Middle frontal gyrus (tissue), 1 donor: ENCODE measurements at regions not wholly inside any gene's neighbourhood (a gene's known extent, or its start where the extent isn't known, plus 50 kb on each side); places are given as distances from the start of the nearest gene placed in this dataset.

Source experiments
- DNase-seq: peaks from one replicate; pipeline ENCODE4 v3.0.0-alpha.2; 2015; ENCODE audit warnings: low spot score; ENCODE audit errors: extremely low spot score

- no peak for DNase-seq
Observed at GRCh38 chr12:24424376-24424775, 474.9 kb upstream of the SOX5 start.

GRCh38 chr12:24423611-24424010 lies 474.1 kb upstream of the SOX5 start:
- no peak for DNase-seq

GRCh38 chr12:24421759-24422158 lies 472.3 kb upstream of the SOX5 start:
- DNase-seq, result no peak

GRCh38 chr12:24418157-24418556 lies 468.7 kb upstream of the SOX5 start:
- no peak for DNase-seq

- no peak for DNase-seq
Observed at GRCh38 chr12:24416423-24417109, 467.1 kb upstream of the SOX5 start.

- no peak for DNase-seq
Observed at GRCh38 chr12:24415934-24416333, 466.5 kb upstream of the SOX5 start.

GRCh38 chr12:24414480-24414879 lies 465.0 kb upstream of the SOX5 start:
- DNase-seq, result no peak

GRCh38 chr12:24411948-24412347 lies 462.5 kb upstream of the SOX5 start:
- no peak for DNase-seq

GRCh38 chr12:24409868-24410267 lies 460.4 kb upstream of the SOX5 start:
- no peak for DNase-seq

GRCh38 chr12:24408305-24408704 lies 458.8 kb upstream of the SOX5 start:
- no peak for DNase-seq

GRCh38 chr12:24407884-24408283 lies 458.4 kb upstream of the SOX5 start:
- no peak for DNase-seq

- DNase-seq, result no peak
Observed at GRCh38 chr12:24404086-24404815, 454.8 kb upstream of the SOX5 start.

- no peak for DNase-seq
Observed at GRCh38 chr12:24400533-24400932, 451.1 kb upstream of the SOX5 start.

- DNase-seq, result no peak
Observed at GRCh38 chr12:24398605-24399004, 449.1 kb upstream of the SOX5 start.

- DNase-seq, result no peak
Observed at GRCh38 chr12:24396224-24396623, 446.8 kb upstream of the SOX5 start.

GRCh38 chr12:24394246-24394645 lies 444.8 kb upstream of the SOX5 start:
- no peak for DNase-seq

GRCh38 chr12:24393071-24393470 lies 443.6 kb upstream of the SOX5 start:
- DNase-seq, result no peak

GRCh38 chr12:24389394-24389793 lies 439.9 kb upstream of the SOX5 start:
- DNase-seq, result no peak

- no peak for DNase-seq
Observed at GRCh38 chr12:24387381-24387780, 437.9 kb upstream of the SOX5 start.

- DNase-seq, result no peak
Observed at GRCh38 chr12:24386836-24387235, 437.4 kb upstream of the SOX5 start.

GRCh38 chr12:24381790-24382189 lies 432.3 kb upstream of the SOX5 start:
- DNase-seq, result no peak

GRCh38 chr12:24379861-24380521 lies 430.5 kb upstream of the SOX5 start:
- no peak for DNase-seq

- DNase-seq, result no peak
Observed at GRCh38 chr12:24379433-24379832, 430.0 kb upstream of the SOX5 start.
